ENCODE measurements at regions not wholly inside any gene's neighbourhood (a gene's known extent, or its start where the extent isn't known, plus 50 kb on each side); places are given as distances from the start of the nearest gene placed in this dataset.

DNA sequence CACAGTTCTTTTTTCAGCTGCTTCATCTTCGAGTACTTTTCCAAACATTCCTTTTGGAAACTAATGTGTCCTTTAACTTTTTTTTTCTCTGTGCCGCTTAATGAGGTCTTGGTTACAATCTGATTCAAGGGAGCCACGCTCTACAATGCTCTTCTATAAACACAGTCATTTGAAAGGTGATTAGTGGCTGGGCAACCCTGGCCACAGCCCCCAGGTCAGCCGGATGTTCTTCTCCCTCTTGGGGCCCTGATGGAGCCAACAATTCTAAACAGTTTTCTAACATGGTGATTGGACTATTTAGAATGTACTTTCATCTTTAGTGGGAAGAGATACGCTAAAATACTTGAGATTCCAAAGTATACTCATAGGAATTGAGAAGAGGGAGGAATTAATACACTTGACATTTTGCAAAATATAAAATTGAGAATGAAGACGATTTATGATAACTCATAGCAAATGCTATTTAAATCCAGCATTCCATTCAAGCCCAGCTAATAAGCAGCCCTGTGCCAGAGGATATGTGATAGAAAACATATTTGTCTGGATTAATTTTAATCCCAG lies 83.7 kb upstream of the MBOAT2 start:
- Histone ChIP-seq H3K79me2 (ENCODE audit: insufficient read depth, low read length) (no peaks in the 10 kb centered on the region), H3K4me1 (ENCODE audit: insufficient read depth, low read length, poor library complexity, severe bottlenecking) (no peaks in the 10 kb centered on the region), H3K9me3 (ENCODE audit: insufficient read depth, low read depth, low read length) (no peaks in the 10 kb centered on the region), H3K9ac (ENCODE audit: low read depth, low read length, poor library complexity, severe bottlenecking) (no peak overlapping the region), H3K27me3 (ENCODE audit: insufficient read depth, low read length, poor library complexity, severe bottlenecking) (no peaks in the 10 kb centered on the region), H3F3A (ENCODE audit: low read depth) (no peaks in the 10 kb centered on the region), H3K4me2 (ENCODE audit: low read depth, low read length, poor library complexity, severe bottlenecking) (no peak overlapping the region), H4K20me1 (ENCODE audit: insufficient read depth, low read length, poor library complexity, severe bottlenecking) (no peaks in the 10 kb centered on the region), H2AFZ (ENCODE audit: low read length) (no peak overlapping the region), H3K36me3 (ENCODE audit: insufficient read depth, low read length) (no peaks in the 10 kb centered on the region), H3K4me3 (ENCODE audit: low read length, poor library complexity, severe bottlenecking) (no peak overlapping the region), H3K9me2 (replicated peaks; ENCODE audit: low read depth, low read length) (no peaks in the 10 kb centered on the region)
- TF ChIP-seq, protein P1, sequence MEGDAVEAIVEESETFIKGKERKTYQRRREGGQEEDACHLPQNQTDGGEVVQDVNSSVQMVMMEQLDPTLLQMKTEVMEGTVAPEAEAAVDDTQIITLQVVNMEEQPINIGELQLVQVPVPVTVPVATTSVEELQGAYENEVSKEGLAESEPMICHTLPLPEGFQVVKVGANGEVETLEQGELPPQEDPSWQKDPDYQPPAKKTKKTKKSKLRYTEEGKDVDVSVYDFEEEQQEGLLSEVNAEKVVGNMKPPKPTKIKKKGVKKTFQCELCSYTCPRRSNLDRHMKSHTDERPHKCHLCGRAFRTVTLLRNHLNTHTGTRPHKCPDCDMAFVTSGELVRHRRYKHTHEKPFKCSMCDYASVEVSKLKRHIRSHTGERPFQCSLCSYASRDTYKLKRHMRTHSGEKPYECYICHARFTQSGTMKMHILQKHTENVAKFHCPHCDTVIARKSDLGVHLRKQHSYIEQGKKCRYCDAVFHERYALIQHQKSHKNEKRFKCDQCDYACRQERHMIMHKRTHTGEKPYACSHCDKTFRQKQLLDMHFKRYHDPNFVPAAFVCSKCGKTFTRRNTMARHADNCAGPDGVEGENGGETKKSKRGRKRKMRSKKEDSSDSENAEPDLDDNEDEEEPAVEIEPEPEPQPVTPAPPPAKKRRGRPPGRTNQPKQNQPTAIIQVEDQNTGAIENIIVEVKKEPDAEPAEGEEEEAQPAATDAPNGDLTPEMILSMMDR (conservative IDR thresholded peaks at IDR 0.05; ENCODE audit: low read length), result no peak
- TF ChIP-seq EZH2phosphoT487 (IDR thresholded peaks at IDR 0.05; ENCODE audit: borderline replicate concordance), result no peak

DNA sequence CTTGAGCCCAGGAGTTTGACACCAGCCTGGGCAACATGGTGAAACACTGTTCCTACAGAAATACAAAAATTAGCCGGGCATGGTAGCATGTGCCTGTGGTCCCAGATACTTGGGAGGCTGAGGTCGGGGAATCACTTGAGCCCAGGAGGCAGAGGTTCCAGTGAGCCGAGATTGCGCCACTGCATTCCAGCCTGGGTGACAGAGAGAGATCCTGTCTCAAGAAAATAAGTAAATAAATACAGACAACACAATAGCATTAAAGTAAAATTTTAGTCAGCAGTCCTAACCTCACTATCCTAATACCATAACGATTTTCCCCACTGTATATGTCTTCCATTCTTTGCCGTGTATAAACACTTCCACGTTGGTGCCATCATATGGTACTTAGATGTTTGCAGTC lies 83.0 kb upstream of the MBOAT2 start:
- Histone ChIP-seq H3K4me1 (ENCODE audit: insufficient read depth, low read length, poor library complexity, severe bottlenecking) (no peaks in the 10 kb centered on the region), H4K20me1 (ENCODE audit: insufficient read depth, low read length, poor library complexity, severe bottlenecking) (no peaks in the 10 kb centered on the region), H3K79me2 (ENCODE audit: insufficient read depth, low read length) (no peaks in the 10 kb centered on the region), H3K4me3 (ENCODE audit: low read length, poor library complexity, severe bottlenecking) (no peak overlapping the region), H3K27me3 (ENCODE audit: insufficient read depth, low read length, poor library complexity, severe bottlenecking) (no peaks in the 10 kb centered on the region), H3K36me3 (ENCODE audit: insufficient read depth, low read length) (no peaks in the 10 kb centered on the region), H3F3A (ENCODE audit: low read depth) (no peaks in the 10 kb centered on the region), H2AFZ (ENCODE audit: low read length) (no peak overlapping the region), H3K9ac (ENCODE audit: low read depth, low read length, poor library complexity, severe bottlenecking) (no peak overlapping the region), H3K4me2 (ENCODE audit: low read depth, low read length, poor library complexity, severe bottlenecking) (no peak overlapping the region), H3K9me3 (ENCODE audit: insufficient read depth, low read depth, low read length) (peaks cover 6% of the 10 kb centered on the region), H3K9me2 (replicated peaks; ENCODE audit: low read depth, low read length) (no peaks in the 10 kb centered on the region)
- TF ChIP-seq EZH2phosphoT487 (IDR thresholded peaks at IDR 0.05; ENCODE audit: borderline replicate concordance), result no peak

DNA sequence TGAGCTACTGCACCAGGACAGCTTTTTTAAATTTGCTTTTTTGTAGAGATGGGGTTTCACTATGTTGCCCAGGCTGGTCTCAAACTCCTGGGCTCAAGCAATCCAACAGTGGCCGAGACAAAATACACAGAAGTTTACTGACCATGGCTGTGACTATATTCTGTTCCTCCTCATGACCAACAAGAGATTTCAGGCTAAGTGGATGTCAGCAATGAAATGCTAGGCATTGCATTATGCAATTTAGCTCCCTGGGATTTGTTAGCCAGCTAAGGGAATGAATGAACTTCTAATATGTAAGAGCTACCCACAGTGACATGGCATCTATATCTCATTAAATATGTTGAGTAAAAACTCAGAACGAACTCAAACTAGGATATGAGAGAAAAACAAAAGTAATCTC lies 81.9 kb upstream of the MBOAT2 start:
- Histone ChIP-seq H2AFZ (ENCODE audit: low read length) (no peak overlapping the region), H3K9me2 (replicated peaks; ENCODE audit: low read depth, low read length) (no peaks in the 10 kb centered on the region), H4K20me1 (ENCODE audit: insufficient read depth, low read length, poor library complexity, severe bottlenecking) (no peaks in the 10 kb centered on the region), H3K4me1 (ENCODE audit: insufficient read depth, low read length, poor library complexity, severe bottlenecking) (no peaks in the 10 kb centered on the region), H3K4me2 (ENCODE audit: low read depth, low read length, poor library complexity, severe bottlenecking) (no peak overlapping the region), H3K9ac (ENCODE audit: low read depth, low read length, poor library complexity, severe bottlenecking) (no peak overlapping the region), H3K79me2 (ENCODE audit: insufficient read depth, low read length) (no peaks in the 10 kb centered on the region), H3K36me3 (ENCODE audit: insufficient read depth, low read length) (no peaks in the 10 kb centered on the region), H3K4me3 (ENCODE audit: low read length, poor library complexity, severe bottlenecking) (no peak overlapping the region), H3K27me3 (ENCODE audit: insufficient read depth, low read length, poor library complexity, severe bottlenecking) (no peaks in the 10 kb centered on the region), H3K9me3 (ENCODE audit: insufficient read depth, low read depth, low read length) (peaks cover 7% of the 10 kb centered on the region), H3F3A (ENCODE audit: low read depth) (no peaks in the 10 kb centered on the region)
- TF ChIP-seq, protein P1 (conservative IDR thresholded peaks at IDR 0.05; ENCODE audit: low read length), result no peak
- no peak for TF ChIP-seq EZH2phosphoT487 (IDR thresholded peaks at IDR 0.05; ENCODE audit: borderline replicate concordance)

DNA sequence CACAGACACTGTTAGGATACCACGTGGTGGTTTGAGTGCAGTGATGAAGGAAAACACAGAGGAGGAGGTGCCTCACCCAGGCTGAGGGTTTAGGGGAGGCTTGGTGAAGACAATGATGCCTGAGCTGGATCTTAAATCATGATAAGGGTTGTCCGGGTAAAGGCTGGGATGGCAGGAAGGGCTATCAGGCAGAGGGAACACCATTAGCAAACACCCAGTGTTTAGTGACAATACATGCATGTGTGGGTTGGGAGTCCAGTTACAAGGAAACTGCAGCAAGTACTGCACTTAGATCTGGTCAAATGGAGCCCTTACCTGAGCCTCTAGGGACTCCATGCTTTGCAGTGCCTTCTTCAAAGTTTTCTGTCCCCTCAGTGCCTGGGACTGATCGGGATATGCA lies 79.8 kb upstream of the MBOAT2 start:
- no peak overlapping the region for H2AFZ ChIP-seq (ENCODE audit: low read length)
- TF ChIP-seq, protein P1 (conservative IDR thresholded peaks at IDR 0.05; ENCODE audit: low read length), result no peak
- no peak for TF ChIP-seq EZH2phosphoT487 (IDR thresholded peaks at IDR 0.05; ENCODE audit: borderline replicate concordance)
- H3K4me2 ChIP-seq (ENCODE audit: low read depth, low read length, poor library complexity, severe bottlenecking), result no peak overlapping the region
- H3K9ac ChIP-seq (ENCODE audit: low read depth, low read length, poor library complexity, severe bottlenecking), result no peak overlapping the region
- no peaks in the 10 kb centered on the region for H4K20me1 ChIP-seq (ENCODE audit: insufficient read depth, low read length, poor library complexity, severe bottlenecking)
- no peaks in the 10 kb centered on the region for H3K27me3 ChIP-seq (ENCODE audit: insufficient read depth, low read length, poor library complexity, severe bottlenecking)
- H3K36me3 ChIP-seq (ENCODE audit: insufficient read depth, low read length), result no peaks in the 10 kb centered on the region
- H3K9me2 ChIP-seq (replicated peaks; ENCODE audit: low read depth, low read length), result no peaks in the 10 kb centered on the region
- H3K4me1 ChIP-seq (ENCODE audit: insufficient read depth, low read length, poor library complexity, severe bottlenecking), result no peaks in the 10 kb centered on the region
- H3K79me2 ChIP-seq (ENCODE audit: insufficient read depth, low read length), result no peaks in the 10 kb centered on the region
- H3K9me3 ChIP-seq (ENCODE audit: insufficient read depth, low read depth, low read length), result peaks cover 7% of the 10 kb centered on the region
- no peaks in the 10 kb centered on the region for H3F3A ChIP-seq (ENCODE audit: low read depth)
- H3K4me3 ChIP-seq (ENCODE audit: low read length, poor library complexity, severe bottlenecking), result no peak overlapping the region
